ENCODE measurements at regions not wholly inside any gene's neighbourhood (a gene's known extent, or its start where the extent isn't known, plus 50 kb on each side); places are given as distances from the start of the nearest gene placed in this dataset.
A peak's percentile ranks its signal among the peaks of the same experiment; 100 is the strongest.

DNA sequence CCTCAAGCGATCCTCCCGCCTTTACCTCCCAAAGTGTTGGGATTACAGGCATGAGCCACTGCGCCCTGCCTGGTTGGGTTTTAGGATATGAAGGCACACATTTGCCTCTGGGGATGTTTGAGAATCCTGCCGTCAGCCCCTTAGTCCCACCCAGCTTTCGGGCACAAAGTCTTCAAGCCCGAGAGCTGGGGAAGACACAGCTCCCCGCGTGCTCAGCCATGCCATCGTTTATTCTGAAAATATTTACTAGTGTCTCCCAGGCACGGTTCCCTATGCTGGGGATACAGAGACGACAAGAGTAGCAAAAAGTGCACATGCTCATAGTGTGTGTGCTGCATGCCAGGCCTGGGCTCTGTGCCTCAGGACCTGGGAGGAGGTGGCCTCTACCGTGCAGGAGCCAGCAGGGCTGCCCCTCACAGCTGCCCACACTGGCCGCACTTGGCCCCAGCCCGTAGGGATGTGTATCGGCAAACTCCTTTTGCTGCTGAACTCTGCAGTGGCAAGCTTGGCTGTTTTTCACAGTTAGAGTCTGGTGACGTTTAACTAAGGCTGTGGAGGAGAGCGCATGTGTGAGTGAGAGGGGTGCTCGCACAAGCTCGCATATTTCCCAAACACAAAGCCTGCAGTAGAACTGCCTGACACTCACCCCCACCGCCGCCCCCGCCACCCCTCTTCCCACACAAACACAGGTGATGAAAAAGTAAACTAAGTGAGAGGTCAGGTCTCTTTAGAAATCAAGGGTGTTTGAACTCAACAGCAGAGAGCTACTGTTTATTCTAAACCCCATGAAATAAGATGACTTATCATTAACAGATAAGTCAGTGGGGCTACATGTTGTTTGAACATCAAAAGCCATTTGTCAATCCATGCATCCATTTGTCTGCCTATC is 266.4 kb downstream of the MRTFB start:
- no peak for DNase-seq (ENCODE audit: low spot score)

DNA sequence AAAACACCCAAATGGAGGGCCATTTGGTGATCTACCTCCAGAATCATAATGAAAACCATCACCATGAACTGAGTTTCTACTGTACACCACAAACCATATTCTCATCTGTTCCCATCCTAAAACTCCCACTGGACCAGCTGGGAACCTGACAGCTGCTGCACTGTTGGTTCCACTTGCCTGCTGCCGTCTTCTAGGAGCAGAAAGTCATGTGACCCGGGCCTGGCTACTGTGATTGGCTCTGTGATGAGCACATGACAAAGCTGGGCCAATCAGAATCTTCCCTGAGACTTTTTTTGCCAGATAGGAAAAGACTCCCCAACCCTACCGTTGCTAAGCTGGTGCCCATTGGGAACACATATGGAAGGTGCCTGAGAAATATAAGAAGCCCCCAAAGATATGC is 264.2 kb downstream of the MRTFB start:
- no peak for DNase-seq (ENCODE audit: low spot score)

DNA sequence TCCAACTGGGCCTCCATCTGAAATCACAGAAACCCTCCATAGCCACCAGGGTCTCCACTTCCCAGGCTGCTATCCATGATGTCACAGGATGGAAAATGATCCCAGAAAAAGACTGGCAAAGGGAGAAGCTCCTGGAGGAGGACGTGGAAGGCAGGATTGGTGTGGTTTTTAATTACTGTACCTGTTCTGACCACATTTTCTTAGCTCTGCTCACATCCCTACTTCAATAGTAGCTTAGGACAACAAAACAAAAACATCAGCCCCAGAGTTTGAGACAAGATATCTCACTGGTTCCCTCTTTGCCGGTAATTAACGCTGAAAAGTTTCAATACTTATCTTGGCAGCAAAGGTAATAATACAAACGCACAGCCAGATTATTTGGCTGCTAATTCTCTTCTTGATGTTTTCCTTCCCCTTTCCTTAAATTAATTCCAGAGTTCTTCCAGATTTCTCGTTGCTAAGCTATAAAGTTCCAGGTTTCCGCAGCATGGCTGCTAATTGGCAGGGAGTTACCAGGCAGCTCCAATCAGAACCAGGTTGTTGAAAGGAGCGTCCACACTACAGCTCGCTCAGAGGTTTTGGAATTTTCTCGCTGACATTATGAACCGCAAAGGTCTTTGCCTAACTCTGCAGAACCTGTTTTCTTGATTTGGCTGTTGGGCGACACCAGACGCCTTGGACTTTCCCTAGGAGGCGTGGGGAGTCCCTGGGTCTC is 263.4 kb downstream of the MRTFB start:
- DNase-seq (ENCODE audit: low spot score), result no peak

DNA sequence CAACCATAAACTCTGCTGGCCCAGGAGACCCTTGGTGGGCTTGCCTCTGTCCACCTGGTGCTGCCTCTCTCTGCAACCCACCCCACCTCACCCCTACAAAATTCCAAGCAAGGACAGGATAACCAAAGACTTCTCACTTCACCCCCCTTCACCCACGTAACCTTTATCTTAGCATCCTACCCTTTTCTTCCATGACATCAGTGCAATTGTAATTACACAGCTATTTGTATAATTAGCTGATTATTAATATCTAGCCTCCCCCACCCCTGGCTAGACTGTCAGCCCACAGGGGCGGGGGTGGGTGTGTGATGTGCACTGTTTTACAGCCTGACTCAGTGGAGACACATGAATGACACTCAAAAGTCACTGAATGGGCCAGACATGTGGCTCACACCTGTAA is 262.2 kb downstream of the MRTFB start:
- DNase-seq (ENCODE audit: low spot score), result no peak

DNA sequence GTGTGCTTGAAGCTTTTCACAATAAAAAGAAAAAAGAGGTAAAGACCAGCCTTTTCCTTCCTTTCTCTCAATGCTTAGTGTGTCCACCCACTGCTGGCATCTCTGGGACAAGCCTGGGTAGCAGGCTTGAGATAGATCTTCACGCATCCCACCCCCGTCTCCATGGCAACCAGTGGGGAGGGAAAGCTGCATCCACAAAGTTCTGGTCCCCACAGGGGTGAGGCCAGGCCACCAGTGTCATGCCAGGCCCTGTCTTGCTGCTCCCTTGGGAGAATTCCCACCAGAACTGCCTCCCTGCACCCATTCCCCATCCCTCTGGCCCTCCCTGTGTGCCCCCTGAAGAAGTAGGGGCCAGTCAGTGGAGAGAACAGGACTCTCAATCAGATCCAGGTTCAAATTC is 259.9 kb downstream of the MRTFB start:
- peak; percentile 10 for DNase-seq (ENCODE audit: low spot score)

DNA sequence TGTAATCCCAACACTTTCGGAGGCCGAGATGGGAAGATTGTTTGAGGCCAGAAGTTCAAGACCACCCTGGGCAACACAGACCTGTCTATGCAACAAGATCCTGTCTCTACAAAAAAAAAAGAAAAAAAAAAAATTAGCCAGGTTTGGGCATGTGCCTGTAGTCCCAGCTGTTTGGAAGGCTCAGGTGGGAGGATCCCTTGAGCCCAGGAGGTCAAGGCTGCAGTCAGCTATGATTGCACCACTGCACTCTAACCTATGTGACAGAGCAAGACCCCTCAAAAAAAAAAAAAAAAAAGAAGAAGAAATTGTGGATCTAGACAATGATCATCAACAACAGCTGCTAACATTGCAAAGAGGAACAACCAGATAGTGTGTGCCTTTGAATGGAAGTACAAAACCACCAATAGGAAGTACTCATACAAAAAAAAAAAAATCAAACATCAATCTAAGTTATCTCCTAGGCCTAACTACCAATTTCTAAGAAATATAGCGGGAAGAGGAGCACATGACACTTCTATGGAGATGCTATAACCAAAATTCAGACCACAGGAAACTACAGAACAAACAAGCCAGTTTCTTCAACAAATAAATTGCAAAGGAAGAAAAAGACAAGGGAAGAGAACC is 258.7 kb downstream of the MRTFB start:
- no peak for DNase-seq (ENCODE audit: low spot score)

DNA sequence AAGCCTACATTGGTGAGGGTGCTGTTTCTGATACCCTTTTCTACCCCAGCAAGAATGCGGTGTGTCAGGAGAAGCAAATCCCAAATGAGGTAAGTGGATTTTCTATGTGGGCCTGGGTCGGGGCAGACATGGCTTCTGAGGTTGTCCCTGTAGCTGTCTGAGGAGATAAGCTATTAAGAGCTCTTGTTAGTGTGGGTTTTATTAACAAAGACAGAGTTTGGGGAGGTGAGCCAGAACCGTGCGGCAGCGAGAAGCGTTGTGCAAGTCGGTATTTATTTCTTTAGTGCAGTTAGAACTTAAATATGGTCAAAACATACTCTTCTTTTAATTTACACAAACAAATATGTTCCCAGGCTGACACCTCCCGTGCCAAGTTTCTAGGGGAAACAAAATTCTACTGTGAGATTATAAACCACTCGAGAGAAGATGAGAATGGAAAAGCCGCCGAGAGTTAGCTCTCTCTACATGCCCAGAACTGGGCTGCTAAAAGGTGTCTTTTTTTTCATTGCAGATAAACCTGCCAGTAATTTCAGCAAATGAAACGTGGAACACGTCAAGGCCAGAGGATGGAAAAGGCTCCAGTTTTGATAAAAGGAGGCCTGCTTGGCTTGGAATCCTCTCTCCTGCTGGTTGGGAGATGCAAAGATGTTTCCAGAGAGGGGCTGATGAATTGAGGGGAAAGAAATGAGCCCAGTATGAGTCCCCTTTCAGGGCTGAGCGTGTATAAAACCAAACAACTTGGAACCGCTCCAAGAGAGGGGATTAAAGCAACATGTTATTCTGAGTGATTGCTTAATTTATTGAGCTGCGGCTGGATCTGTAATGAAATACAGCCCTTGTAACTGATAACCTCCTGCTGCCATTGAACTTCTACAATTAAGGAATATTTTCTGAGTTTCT is 254.6 kb downstream of the MRTFB start:
- peak; percentile 80 for DNase-seq (ENCODE audit: low spot score)

DNA sequence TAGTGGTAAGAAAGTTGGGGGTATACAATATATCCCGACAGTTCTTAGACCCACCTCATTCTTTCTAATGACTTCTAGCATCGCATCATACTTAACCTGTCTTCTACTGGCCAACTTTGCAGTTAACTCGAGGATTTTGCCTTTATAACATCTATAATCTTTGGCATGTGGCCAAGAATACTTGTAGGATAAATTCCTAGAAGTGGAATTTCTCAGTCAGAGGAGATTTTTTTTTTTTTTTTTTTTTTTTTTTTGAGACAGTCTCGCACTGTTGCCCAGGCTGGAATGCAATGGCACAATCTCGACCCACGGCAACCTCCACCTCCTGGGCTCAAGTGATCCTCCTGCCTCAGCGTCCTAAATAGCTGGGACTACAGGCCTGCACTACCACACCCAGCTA is 253.5 kb downstream of the MRTFB start:
- peak; percentile 82 for DNase-seq (ENCODE audit: low spot score)

DNA sequence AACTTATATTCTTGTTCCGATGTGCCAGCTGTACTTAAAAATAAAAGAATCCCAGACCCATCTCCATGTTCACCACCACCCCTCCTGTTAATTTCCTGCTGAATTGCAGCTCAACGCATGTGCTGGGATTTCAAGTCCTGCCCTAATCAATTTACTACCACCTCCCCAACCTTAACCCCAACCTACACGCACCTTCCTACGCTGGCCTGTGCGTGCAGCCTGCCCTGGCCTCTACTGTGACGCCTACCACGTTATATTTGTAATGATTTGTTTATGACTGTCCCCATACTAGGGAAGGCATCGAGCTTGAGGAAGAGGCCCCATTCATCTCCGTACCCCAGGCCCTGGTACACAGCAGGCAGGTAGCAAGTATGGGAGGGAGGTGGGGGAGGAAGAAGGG is 251.1 kb downstream of the MRTFB start:
- no peak for DNase-seq (ENCODE audit: low spot score)

DNA sequence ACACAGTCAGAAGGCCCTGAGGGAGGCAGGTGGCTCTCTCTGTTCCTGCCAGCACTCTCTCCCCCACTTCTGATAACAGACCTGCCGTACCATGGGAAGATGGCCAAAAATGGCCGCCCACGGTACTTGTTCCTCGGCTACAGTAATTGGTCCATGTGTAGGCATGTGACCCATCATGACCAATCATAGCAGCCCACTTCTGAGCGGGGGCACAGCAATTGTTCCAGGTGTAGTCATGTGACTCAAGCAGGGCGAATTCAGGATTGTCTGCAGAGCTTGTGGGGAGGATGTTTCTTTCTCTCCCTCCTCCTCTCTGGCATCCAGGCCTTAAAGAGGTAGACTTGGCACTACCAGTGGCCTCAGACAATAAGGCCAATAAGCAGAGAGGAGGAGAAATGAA is 250.4 kb downstream of the MRTFB start:
- DNase-seq (ENCODE audit: low spot score), result no peak

DNA sequence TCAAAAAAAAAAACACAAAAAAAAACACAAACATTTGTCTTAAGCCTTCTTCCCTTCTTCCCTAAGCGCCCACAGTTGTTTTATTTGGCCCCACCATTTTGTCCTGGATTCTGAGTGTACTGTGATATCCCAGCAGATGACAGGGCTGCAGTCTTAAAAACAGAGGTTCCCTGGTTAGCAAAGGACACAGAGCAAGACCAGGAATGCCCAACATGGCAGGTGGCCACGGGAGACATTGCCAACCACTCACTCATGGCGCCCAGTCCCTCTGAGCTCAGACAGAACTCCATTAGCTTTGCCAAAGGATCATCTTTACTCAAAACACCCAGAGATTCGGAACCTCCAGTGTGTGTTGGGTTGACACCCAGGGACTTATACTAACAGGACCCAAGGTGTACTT is 249.3 kb downstream of the MRTFB start:
- DNase-seq (ENCODE audit: low spot score), result no peak

Measured in umbilical cord (tissue), 1 donor.